Ovary (tissue), 3 donors: ENCODE measurements at regions not wholly inside any gene's neighbourhood (a gene's known extent, or its start where the extent isn't known, plus 50 kb on each side); places are given as distances from the start of the nearest gene placed in this dataset.

Experiments
- CTCF ChIP-seq, 3 donors: fragments of 450-650 bp in 2 of 3; fragments of 200-600 bp in 1 of 3; IDR thresholded peaks; one replicate each; pipeline versions ENCODE4 v1.5.1 to v1.8.0; 2016 to 2022; ENCODE audit warnings: antibody characterized with exemption in 3 of 3, mild to moderate bottlenecking in 1 of 3
- EP300 ChIP-seq: sonication (generic); formaldehyde crosslinking; IDR thresholded peaks from one replicate; pipeline ENCODE4 v1.6.1; 2017; ENCODE audit warnings: antibody characterized with exemption
- POLR2A ChIP-seq: fragments of 450-650 bp; IDR thresholded peaks from one replicate; pipeline ENCODE4 v1.6.1; 2017; ENCODE audit warnings: antibody characterized with exemption, mild to moderate bottlenecking, moderate library complexity
- donor health status: DM: no; HTN: no; CAD: no.

DNA sequence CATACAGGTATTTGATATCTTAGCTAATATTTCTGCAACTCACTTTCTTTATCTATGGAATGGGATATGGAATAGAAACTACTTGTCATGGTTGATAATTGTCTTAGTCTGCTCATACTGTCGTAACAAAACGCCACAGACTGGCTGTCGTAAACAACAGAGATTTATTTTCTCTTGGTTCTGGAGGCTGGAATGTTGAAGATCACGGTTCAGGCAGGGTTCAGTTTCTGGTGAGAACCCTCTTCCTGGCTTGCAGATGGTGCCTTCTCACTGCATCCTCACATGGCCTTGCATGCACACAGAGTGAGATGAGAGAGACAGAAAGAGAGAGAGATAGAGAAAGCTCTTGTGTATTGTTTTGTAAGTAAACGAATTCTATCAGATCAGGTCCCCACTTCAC lies 332.7 kb upstream of the MAGI2 start:
- TF ChIP-seq CTCF (IDR thresholded peaks at IDR 0.05): no peak
- TF ChIP-seq POLR2A: no peak
- TF ChIP-seq EP300: no peak
